GM12864 (cell line): ENCODE measurements at regions not wholly inside any gene's neighbourhood (a gene's known extent, or its start where the extent isn't known, plus 50 kb on each side); places are given as distances from the start of the nearest gene placed in this dataset.

Experiments used
- DNase-seq: peaks from one replicate; pipeline ENCODE4 v3.0.0-alpha.2; 2011; ENCODE audit warnings: low read depth
- H3K4me3 ChIP-seq: 2 replicates; pipeline ENCODE4 v1.5.1; 2011; ENCODE audit warnings: mild to moderate bottlenecking, low read depth, low read length, control low read depth
- TF ChIP-seq, protein P1 (sequence below): IDR thresholded peaks from 2 replicates; pipeline ENCODE4 v1.5.1; 2011; ENCODE audit warnings: low read depth, mild to moderate bottlenecking, moderate library complexity, low read length, control low read depth, inconsistent platforms; ENCODE audit errors: missing control alignments

- DNase-seq: no peak
- TF ChIP-seq, protein P1, sequence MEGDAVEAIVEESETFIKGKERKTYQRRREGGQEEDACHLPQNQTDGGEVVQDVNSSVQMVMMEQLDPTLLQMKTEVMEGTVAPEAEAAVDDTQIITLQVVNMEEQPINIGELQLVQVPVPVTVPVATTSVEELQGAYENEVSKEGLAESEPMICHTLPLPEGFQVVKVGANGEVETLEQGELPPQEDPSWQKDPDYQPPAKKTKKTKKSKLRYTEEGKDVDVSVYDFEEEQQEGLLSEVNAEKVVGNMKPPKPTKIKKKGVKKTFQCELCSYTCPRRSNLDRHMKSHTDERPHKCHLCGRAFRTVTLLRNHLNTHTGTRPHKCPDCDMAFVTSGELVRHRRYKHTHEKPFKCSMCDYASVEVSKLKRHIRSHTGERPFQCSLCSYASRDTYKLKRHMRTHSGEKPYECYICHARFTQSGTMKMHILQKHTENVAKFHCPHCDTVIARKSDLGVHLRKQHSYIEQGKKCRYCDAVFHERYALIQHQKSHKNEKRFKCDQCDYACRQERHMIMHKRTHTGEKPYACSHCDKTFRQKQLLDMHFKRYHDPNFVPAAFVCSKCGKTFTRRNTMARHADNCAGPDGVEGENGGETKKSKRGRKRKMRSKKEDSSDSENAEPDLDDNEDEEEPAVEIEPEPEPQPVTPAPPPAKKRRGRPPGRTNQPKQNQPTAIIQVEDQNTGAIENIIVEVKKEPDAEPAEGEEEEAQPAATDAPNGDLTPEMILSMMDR: no peak
These were observed 241.1 kb upstream of the B3GALT2 start for GRCh38 chr1:193427524-193427923.

DNA sequence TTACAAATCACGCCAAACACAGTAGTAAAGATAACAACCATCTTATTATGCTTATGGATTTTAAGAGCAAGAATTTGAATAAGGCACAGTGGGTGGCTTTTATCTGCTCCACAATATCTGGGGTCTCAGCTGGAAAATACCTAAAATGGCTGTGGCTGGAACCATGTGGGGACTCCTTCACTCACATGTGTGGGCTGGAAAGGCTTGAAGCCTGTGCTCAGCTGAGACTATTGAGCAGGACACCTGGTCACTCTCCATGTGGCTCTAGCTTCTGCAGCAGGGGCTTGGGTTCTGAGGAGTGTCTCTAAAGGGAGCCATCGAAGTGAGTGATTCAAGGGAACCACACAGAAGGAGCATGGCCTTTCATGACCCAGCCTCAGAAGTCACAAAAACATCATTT is 239.6 kb upstream of the B3GALT2 start:
- TF ChIP-seq, protein P1: no peak
- H3K4me3 ChIP-seq: no peak overlapping the region
- no peak for DNase-seq

More at GRCh38 chr1:193427524-193427923, 241.1 kb upstream of the B3GALT2 start:
- H3K4me3 ChIP-seq: no peak overlapping the region

- TF ChIP-seq, protein P1: no peak
- no peak for DNase-seq
- H3K4me3 ChIP-seq: no peak overlapping the region
These were observed 235.1 kb upstream of the B3GALT2 start for GRCh38 chr1:193421487-193421886.

GRCh38 chr1:193419295-193419694 is 232.9 kb upstream of the B3GALT2 start:
- no peak overlapping the region for H3K4me3 ChIP-seq
- TF ChIP-seq, protein P1: no peak
- no peak for DNase-seq

- TF ChIP-seq, protein P1: no peak
- H3K4me3 ChIP-seq: no peak overlapping the region
- DNase-seq: no peak
These were observed 232.3 kb upstream of the B3GALT2 start for GRCh38 chr1:193418745-193419058.

- H3K4me3 ChIP-seq: no peak overlapping the region
- no peak for DNase-seq
- TF ChIP-seq, protein P1: no peak
These were observed 231.7 kb upstream of the B3GALT2 start for GRCh38 chr1:193417945-193418744.

- TF ChIP-seq, protein P1: no peak
These were observed 231.0 kb upstream of the B3GALT2 start for GRCh38 chr1:193417403-193417802.

More at GRCh38 chr1:193417403-193417802, 231.0 kb upstream of the B3GALT2 start:
- no peak overlapping the region for H3K4me3 ChIP-seq
- DNase-seq: no peak
